HG03060 (cell line): ENCODE measurements at regions not wholly inside any gene's neighbourhood (a gene's known extent, or its start where the extent isn't known, plus 50 kb on each side); places are given as distances from the start of the nearest gene placed in this dataset.

Source experiments
- ATAC-seq: cut with Tn5 transposase; IDR thresholded peaks from one replicate; pipeline ENCODE4 v1.9.1; 2021; ENCODE audit warnings: low read depth, moderate number of reproducible peaks; ENCODE audit not compliant: unreplicated experiment

DNA sequence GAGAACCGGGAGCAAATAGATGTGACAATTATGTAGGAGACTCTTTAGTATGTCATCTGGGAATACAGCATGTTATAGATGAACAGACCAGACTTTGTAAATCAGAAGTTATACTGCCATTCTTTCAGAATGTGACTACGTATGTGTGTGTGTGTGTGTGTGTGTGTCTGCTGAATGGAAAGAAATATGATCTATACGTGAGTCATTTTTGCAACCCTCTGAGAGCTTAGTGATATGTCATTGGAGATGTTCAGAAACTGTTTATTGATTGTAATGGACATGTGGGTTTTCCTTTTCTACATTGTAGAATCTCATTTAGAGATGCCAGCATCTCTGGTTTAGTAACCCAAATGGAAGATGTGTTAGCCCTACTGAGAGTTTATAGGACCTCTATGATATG lies 731.5 kb downstream of the TLE1 start:
- ATAC-seq: no peak

DNA sequence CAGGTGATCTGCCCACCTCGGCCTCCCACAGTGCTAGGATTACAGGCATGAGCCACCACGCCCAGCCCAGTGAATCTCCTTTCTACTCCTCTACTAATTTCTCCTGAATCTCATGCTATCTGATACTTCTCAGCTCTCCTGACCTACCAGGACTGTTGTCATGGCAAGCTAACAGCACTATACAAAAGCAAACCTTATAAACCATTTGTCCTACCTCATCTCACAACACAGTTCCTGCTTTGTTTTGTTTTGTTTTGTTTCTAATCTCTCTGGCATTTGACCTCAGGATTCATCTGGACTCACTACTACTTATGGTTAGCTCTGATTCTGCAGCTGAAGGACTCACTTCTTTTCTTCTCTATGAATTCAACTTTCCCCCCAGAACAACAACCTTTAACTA lies 734.8 kb downstream of the TLE1 start:
- ATAC-seq: no peak

DNA sequence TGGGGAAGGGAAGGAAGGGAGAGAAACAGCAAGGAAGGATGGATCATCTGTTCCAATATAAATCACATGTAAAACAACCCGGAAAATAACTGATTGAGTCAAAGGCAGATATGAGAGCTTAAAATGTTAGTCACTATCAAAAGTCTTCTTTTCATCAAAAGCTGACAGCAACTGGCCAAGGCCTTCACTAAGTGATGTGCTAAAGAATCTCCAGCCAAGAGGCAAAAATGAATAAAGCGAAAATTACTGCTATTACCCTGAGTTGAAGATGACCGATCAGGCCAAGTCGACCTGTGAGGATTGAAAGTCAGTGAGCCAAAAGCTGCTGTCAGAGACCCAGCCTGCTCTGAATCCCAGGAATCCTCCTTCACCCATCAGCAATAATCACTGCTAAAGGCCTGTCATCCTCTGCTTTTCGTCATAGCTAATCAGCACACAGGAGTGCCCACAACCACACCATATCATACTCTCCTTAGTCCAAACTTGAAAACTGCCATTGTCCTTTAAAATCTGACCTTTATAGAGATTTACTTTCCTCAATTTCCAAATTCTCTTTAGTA lies 736.9 kb downstream of the TLE1 start:
- ATAC-seq: no peak

DNA sequence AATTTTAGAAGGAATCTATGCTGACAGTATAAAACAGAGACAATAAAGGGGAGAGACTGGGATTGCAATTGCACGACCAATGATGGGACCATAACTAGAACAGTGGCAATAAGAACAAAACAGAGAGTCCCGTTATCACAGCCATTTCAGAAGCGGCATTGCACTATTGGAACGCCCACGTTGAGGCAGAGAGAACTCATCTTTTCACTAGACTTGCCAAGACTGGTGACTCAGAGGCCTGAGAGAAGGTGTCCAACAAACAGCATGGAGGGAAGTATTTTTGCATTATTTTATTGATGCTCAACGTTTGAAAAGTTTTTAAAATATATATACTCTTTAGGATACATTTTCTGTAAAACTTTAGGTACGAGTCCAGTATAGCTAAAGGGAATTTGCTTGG lies 737.7 kb downstream of the TLE1 start:
- ATAC-seq: no peak

DNA sequence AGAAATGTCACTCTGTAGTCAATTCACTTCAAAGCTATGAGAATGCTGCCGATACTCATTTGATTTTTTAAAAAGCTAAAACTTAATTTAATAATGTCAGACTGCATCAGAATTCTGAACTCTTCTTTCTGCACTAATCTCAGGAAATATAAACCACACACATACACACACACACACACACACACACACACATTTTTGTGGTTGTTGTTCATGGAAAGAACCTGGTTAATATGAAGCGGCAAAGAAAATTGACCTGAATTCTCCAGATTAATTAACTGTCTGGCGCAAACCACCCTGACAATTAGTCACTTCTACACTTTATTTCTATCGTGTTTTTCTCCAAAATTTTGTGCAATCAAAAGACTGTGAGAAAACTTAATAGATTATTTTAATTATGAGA lies 740.5 kb downstream of the TLE1 start:
- ATAC-seq: no peak

DNA sequence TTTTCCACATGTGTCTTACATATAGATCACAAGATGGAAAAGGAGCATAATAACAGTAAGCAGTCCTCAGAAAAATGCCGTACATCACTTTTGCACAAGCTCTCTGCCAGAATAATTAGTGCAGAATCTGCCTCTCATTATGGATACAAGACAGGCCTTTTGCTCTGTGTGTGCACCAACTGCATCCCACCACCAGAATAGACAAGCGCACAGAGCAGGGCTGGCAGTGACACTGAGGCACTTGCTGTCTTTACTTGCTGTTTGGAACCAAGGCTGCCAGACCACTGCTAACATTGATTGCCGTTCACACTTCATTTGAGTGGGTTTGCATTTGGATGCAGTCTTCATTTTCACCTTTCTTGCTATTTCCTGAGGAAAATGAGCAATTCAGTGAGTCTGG lies 741.3 kb downstream of the TLE1 start:
- no peak for ATAC-seq

GRCh38 chr9:80946496-80947170 lies 742.7 kb downstream of the TLE1 start:
- ATAC-seq: no peak

GRCh38 chr9:80945436-80945835 lies 743.9 kb downstream of the TLE1 start:
- ATAC-seq: no peak

GRCh38 chr9:80937645-80938044 lies 751.7 kb downstream of the TLE1 start:
- no peak for ATAC-seq

DNA sequence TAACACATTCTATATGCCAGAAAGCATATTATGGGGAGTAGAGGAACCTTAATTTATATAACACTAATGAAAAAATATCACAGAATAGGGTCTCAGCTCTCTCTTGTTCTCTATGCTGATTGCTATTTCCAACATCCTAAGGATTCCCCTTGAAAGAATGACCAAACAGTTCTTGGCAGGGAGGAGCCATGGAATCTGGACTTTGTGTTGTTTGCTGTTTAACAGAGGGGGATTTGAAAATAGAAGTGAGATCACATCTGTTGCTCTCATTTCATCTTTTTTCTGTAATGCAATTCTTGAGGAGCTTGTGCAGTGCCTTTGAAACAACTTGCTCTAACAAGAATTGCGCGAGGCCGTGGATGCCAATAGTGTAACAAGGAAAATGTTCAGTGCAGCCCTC lies 755.3 kb downstream of the TLE1 start:
- no peak for ATAC-seq

DNA sequence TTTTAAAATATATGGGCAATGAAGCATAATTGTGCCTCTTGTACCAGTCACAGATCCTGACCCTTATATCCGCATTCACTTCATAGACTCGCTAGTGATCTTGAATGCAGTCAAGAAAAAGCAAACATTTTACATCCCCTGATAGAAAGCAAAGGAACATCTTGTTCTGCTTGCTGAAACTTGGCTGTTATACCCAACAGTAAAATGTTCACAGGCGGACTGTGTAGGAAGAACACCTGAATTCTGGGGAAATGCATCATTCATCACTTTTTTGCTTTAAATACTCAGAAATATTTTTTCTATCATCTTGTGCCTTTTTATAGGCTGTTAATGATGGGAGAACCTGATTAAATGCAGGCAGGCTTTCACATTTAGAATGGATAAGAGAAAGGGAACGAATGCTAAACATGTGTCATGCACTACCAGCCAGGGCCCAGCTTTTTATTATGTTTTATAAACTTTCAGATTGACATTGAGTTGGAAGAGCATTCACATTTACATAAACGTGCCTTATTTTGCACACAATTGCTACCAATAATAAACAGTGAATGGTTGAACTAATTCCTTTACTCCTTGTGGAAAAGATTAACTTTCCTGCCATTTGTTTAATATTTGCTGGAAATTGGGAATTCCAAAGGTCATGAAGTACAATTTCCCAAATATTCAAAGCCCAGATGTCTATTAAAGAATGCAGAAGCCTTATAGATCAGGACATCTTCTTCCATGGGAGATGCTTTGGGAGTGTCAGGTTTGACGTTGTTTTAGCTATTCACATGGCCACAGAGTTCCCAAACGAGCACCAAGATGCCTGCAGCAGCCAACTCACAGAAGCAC lies 756.2 kb downstream of the TLE1 start:
- no peak for ATAC-seq

DNA sequence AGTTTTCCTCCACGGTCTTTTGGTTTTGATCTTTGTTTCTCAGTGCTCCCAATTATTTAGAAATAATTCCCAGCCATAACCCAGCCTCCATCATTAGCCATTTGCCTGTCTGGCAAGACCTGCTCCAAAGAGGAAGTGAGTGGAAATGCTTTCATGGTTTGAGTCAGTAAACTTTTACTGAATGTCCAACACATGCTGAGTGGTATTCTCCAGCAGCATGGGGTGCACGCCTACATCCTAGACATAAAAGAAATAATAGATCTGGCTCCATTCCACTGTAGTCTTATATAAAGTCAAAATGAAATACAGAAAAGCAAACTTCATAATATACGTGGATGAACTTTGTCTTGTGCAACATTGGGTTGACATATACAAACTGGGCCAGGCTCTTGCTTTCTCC lies 757.2 kb downstream of the TLE1 start:
- ATAC-seq: no peak

DNA sequence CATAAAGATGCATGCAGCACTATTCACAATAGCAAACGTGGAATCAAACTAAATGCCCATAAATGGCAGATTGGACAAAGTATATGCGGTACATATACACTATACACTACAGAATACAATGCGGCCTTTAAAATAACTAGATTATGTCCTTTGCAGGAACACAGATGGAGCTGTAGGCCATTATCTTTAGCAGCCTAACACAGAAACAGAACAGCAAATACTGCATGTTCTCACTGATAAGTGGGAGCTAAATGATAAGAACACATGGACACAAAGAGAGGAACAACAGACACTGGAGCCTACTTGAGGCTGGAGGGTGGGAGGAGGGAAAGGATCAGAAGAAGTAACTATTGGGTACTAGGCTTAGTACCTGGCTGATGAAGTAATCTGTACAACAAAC lies 758.2 kb downstream of the TLE1 start:
- no peak for ATAC-seq

- ATAC-seq: no peak
Observed at GRCh38 chr9:80928697-80929096, 760.6 kb downstream of the TLE1 start.

DNA sequence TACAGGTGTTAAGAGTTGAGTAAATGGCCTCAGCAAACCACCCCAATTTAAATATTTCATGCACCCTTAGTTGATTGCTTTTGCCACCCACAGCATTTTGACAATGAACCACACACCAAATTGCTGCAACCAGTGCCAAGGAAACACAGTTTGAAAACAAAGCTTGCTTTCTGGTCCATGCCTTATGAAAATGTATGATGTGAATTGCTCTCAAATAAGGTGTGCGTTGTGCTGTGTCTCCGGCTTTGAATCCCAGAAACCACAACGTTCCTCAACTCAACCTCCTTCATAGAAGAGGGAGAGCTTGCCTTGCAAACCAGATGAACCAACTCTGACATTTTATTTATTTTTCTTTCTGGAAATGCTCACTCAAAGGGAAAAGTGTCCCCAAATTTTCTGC lies 762.7 kb downstream of the TLE1 start:
- ATAC-seq: no peak

- ATAC-seq: no peak
Observed at GRCh38 chr9:80922544-80922943, 766.8 kb downstream of the TLE1 start.

- ATAC-seq: no peak
Observed at GRCh38 chr9:80906728-80907127, 782.6 kb downstream of the TLE1 start.

GRCh38 chr9:80899208-80899607 lies 790.1 kb downstream of the TLE1 start:
- ATAC-seq: no peak

GRCh38 chr9:80893190-80893589 lies 796.2 kb downstream of the TLE1 start:
- no peak for ATAC-seq

DNA sequence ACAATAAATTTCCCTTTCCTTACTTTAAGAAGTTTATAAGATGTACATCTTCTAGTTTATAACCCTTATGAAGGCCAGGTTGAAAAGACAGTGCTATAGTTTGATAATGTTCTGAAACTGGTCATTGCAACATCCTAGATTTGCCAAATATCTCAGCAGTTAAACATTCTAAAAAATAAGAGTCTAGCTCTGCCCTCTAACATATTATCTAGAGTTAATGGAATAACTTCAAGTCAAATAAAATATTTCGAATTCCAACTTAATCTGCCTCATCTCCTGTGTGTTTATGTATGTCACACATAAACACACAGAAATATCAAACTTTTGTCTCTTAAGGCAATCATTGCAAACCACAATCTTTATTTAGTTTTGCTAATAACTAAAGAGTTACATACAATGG lies 796.6 kb downstream of the TLE1 start:
- ATAC-seq: no peak

DNA sequence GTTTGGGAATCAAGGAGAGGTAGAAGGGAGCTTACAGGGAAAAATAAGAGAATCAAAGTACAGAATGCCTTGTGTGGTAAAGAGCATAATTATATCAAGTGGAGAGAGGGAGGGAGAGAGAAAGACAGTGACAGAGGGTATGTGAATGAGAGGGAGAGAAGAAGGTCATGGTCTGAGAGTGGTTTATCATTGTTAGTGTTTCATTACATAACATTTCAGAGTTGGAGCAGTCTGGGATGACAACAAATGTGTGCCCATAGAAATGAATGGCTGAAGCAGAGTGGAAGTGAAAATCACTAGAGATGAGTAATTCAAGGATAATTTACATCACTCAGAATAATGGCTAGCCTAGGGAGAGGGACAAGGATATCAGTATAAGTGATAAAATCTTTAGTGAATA lies 799.2 kb downstream of the TLE1 start:
- ATAC-seq: no peak

DNA sequence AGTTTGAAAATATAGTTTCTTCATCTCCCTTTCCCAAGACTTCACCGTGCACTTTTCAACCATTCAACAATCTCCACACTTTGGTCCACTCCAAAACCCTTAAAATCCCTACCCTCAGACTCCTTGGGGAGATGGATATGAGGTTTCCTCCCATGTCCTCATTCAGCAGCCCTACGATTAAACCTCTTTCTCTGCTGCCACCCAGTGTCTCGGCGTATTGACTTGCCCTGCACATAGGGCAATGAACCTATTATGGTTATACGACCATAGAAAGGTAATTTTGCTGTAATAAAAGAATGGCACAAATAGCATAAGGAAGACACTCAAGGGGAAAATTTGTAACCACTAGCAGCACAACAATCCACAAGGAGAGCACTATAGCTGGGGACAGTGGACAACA lies 803.5 kb downstream of the TLE1 start:
- no peak for ATAC-seq
